ENCODE measurements at regions not wholly inside any gene's neighbourhood (a gene's known extent, or its start where the extent isn't known, plus 50 kb on each side); places are given as distances from the start of the nearest gene placed in this dataset.

DNA sequence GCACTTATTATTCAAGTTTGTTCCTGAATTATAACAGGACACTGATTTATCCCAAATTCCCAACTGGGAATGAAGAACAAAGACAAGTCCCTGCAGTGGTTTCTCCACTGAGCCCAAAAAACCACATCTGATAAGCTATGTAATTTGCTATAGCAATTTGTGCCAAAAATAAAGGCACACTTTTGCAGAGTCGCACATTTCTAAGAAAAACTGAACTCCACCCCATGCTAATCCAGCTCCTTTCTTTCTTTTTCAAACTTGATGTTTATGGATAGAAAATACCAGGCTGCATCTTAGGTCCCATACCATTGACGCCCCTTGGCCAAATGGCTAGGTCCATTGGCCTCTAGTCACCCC lies 170.2 kb upstream of the CITED2 start (continued):
- TF ChIP-seq, protein P1, sequence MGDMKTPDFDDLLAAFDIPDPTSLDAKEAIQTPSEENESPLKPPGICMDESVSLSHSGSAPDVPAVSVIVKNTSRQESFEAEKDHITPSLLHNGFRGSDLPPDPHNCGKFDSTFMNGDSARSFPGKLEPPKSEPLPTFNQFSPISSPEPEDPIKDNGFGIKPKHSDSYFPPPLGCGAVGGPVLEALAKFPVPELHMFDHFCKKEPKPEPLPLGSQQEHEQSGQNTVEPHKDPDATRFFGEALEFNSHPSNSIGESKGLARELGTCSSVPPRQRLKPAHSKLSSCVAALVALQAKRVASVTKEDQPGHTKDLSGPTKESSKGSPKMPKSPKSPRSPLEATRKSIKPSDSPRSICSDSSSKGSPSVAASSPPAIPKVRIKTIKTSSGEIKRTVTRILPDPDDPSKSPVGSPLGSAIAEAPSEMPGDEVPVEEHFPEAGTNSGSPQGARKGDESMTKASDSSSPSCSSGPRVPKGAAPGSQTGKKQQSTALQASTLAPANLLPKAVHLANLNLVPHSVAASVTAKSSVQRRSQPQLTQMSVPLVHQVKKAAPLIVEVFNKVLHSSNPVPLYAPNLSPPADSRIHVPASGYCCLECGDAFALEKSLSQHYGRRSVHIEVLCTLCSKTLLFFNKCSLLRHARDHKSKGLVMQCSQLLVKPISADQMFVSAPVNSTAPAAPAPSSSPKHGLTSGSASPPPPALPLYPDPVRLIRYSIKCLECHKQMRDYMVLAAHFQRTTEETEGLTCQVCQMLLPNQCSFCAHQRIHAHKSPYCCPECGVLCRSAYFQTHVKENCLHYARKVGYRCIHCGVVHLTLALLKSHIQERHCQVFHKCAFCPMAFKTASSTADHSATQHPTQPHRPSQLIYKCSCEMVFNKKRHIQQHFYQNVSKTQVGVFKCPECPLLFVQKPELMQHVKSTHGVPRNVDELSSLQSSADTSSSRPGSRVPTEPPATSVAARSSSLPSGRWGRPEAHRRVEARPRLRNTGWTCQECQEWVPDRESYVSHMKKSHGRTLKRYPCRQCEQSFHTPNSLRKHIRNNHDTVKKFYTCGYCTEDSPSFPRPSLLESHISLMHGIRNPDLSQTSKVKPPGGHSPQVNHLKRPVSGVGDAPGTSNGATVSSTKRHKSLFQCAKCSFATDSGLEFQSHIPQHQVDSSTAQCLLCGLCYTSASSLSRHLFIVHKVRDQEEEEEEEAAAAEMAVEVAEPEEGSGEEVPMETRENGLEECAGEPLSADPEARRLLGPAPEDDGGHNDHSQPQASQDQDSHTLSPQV (IDR thresholded peaks at IDR 0.05) = no peak
- TF ChIP-seq SAP30 (IDR thresholded peaks at IDR 0.05; ENCODE audit: borderline replicate concordance, insufficient read depth, low read depth, low read length, poor library complexity, severe bottlenecking) (no peak), HMGN3 (IDR thresholded peaks at IDR 0.05; ENCODE audit: borderline replicate concordance, extremely low read depth, insufficient read length, low read depth, low read length) (no peak), RCOR1 (IDR thresholded peaks at IDR 0.05; ENCODE audit: borderline replicate concordance in 1 of 2, low read depth in 2 of 2, low read length in 2 of 2) (peak in 1 of 2 experiments; percentile 60; a peak in 1 of 4 replicates), ZNF347 (CRISPR knock-in tag; IDR thresholded peaks at IDR 0.05; ENCODE audit: low read depth) (no peak), ZNF316 (IDR thresholded peaks at IDR 0.05) (no peak)
- TF ChIP-seq, protein P2, sequence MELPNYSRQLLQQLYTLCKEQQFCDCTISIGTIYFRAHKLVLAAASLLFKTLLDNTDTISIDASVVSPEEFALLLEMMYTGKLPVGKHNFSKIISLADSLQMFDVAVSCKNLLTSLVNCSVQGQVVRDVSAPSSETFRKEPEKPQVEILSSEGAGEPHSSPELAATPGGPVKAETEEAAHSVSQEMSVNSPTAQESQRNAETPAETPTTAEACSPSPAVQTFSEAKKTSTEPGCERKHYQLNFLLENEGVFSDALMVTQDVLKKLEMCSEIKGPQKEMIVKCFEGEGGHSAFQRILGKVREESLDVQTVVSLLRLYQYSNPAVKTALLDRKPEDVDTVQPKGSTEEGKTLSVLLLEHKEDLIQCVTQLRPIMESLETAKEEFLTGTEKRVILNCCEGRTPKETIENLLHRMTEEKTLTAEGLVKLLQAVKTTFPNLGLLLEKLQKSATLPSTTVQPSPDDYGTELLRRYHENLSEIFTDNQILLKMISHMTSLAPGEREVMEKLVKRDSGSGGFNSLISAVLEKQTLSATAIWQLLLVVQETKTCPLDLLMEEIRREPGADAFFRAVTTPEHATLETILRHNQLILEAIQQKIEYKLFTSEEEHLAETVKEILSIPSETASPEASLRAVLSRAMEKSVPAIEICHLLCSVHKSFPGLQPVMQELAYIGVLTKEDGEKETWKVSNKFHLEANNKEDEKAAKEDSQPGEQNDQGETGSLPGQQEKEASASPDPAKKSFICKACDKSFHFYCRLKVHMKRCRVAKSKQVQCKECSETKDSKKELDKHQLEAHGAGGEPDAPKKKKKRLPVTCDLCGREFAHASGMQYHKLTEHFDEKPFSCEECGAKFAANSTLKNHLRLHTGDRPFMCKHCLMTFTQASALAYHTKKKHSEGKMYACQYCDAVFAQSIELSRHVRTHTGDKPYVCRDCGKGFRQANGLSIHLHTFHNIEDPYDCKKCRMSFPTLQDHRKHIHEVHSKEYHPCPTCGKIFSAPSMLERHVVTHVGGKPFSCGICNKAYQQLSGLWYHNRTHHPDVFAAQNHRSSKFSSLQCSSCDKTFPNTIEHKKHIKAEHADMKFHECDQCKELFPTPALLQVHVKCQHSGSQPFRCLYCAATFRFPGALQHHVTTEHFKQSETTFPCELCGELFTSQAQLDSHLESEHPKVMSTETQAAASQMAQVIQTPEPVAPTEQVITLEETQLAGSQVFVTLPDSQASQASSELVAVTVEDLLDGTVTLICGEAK (IDR thresholded peaks at IDR 0.05) = no peak
- TF ChIP-seq, protein P2 (CRISPR knock-in tag; IDR thresholded peaks at IDR 0.05) = no peak
- TF ChIP-seq, protein P3, sequence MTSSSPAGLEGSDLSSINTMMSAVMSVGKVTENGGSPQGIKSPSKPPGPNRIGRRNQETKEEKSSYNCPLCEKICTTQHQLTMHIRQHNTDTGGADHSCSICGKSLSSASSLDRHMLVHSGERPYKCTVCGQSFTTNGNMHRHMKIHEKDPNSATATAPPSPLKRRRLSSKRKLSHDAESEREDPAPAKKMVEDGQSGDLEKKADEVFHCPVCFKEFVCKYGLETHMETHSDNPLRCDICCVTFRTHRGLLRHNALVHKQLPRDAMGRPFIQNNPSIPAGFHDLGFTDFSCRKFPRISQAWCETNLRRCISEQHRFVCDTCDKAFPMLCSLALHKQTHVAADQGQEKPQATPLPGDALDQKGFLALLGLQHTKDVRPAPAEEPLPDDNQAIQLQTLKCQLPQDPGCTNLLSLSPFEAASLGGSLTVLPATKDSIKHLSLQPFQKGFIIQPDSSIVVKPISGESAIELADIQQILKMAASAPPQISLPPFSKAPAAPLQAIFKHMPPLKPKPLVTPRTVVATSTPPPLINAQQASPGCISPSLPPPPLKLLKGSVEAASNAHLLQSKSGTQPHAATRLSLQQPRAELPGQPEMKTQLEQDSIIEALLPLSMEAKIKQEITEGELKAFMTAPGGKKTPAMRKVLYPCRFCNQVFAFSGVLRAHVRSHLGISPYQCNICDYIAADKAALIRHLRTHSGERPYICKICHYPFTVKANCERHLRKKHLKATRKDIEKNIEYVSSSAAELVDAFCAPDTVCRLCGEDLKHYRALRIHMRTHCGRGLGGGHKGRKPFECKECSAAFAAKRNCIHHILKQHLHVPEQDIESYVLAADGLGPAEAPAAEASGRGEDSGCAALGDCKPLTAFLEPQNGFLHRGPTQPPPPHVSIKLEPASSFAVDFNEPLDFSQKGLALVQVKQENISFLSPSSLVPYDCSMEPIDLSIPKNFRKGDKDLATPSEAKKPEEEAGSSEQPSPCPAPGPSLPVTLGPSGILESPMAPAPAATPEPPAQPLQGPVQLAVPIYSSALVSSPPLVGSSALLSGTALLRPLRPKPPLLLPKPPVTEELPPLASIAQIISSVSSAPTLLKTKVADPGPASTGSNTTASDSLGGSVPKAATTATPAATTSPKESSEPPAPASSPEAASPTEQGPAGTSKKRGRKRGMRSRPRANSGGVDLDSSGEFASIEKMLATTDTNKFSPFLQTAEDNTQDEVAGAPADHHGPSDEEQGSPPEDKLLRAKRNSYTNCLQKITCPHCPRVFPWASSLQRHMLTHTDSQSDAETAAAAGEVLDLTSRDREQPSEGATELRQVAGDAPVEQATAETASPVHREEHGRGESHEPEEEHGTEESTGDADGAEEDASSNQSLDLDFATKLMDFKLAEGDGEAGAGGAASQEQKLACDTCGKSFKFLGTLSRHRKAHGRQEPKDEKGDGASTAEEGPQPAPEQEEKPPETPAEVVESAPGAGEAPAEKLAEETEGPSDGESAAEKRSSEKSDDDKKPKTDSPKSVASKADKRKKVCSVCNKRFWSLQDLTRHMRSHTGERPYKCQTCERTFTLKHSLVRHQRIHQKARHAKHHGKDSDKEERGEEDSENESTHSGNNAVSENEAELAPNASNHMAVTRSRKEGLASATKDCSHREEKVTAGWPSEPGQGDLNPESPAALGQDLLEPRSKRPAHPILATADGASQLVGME (CRISPR knock-in tag; IDR thresholded peaks at IDR 0.05) = no peak

Data from K562 (cell line).